ENCODE measurements at regions not wholly inside any gene's neighbourhood (a gene's known extent, or its start where the extent isn't known, plus 50 kb on each side); places are given as distances from the start of the nearest gene placed in this dataset.

DNA sequence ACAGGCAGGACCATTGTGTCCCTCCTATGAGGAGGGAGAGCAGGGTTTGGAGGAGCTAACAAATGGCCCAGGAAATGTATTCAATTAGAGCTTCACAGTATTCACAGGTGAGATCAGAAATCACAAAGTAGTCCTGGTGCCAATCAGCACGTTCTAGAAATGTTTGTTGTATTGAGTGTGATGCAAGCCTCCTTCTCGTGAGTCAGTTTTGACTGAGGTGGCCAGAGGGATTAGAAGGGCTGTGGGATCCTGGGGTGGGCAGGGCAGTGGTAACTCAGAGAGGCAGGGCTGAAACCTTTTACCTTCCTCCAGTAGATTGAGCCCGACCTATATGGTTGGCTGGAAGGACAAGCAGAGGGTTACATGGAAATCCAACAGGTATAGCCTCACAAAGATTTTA lies 95.0 kb downstream of the BOD1L2 start:
- TF ChIP-seq EP300 (IDR thresholded peaks at IDR 0.05) (no peak), POLR2AphosphoS5 (IDR thresholded peaks at IDR 0.05) (no peak), POLR2A (IDR thresholded peaks at IDR 0.05) (no peak)
- TF ChIP-seq, protein P1, sequence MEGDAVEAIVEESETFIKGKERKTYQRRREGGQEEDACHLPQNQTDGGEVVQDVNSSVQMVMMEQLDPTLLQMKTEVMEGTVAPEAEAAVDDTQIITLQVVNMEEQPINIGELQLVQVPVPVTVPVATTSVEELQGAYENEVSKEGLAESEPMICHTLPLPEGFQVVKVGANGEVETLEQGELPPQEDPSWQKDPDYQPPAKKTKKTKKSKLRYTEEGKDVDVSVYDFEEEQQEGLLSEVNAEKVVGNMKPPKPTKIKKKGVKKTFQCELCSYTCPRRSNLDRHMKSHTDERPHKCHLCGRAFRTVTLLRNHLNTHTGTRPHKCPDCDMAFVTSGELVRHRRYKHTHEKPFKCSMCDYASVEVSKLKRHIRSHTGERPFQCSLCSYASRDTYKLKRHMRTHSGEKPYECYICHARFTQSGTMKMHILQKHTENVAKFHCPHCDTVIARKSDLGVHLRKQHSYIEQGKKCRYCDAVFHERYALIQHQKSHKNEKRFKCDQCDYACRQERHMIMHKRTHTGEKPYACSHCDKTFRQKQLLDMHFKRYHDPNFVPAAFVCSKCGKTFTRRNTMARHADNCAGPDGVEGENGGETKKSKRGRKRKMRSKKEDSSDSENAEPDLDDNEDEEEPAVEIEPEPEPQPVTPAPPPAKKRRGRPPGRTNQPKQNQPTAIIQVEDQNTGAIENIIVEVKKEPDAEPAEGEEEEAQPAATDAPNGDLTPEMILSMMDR (IDR thresholded peaks at IDR 0.05), result no peak
- Histone ChIP-seq H3K27ac (no peak overlapping the region), H3K36me3 (no peaks in the 10 kb centered on the region), H3K9me3 (no peaks in the 10 kb centered on the region), H3K4me1 (no peaks in the 10 kb centered on the region), H3K4me3 (no peak overlapping the region), H3K27me3 (no peaks in the 10 kb centered on the region)
- WGBS, 2 donors, result 72 to 75% methylated on average over 2 to 3 of the region's 3 CpGs
- ATAC-seq (ENCODE audit: low FRiP score in 2 of 2), result no peak
- no peak for DNase-seq

GRCh38 chr18:57242285-57242684 lies 95.4 kb downstream of the BOD1L2 start:
- ATAC-seq (ENCODE audit: low FRiP score in 2 of 2) (no peak), DNase-seq (no peak)
- no peaks in the 10 kb centered on the region for H3K4me1 ChIP-seq
- no peak overlapping the region for H3K4me3 ChIP-seq
- no peaks in the 10 kb centered on the region for H3K36me3 ChIP-seq
- H3K27ac ChIP-seq, result no peak overlapping the region
- 79 to 84% methylated on average over 2 of the region's 2 CpGs for WGBS, 2 donors
- TF ChIP-seq POLR2AphosphoS5 (IDR thresholded peaks at IDR 0.05) (no peak), EP300 (IDR thresholded peaks at IDR 0.05) (no peak), POLR2A (IDR thresholded peaks at IDR 0.05) (no peak)
- TF ChIP-seq, protein P1 (IDR thresholded peaks at IDR 0.05), result no peak
- H3K9me3 ChIP-seq, result no peaks in the 10 kb centered on the region
- H3K27me3 ChIP-seq, result no peaks in the 10 kb centered on the region

GRCh38 chr18:57243624-57244179 lies 96.8 kb downstream of the BOD1L2 start:
- no peak overlapping the region for H3K4me3 ChIP-seq
- DNase-seq (no peak), ATAC-seq (ENCODE audit: low FRiP score in 2 of 2) (no peak)
- TF ChIP-seq EP300 (IDR thresholded peaks at IDR 0.05), result no peak
- no peak for TF ChIP-seq POLR2AphosphoS5 (IDR thresholded peaks at IDR 0.05)
- TF ChIP-seq, protein P1 (IDR thresholded peaks at IDR 0.05), result no peak
- TF ChIP-seq POLR2A (IDR thresholded peaks at IDR 0.05), result no peak
- H3K27ac ChIP-seq, result no peak overlapping the region
- no peaks in the 10 kb centered on the region for H3K4me1 ChIP-seq
- H3K9me3 ChIP-seq, result no peaks in the 10 kb centered on the region
- no peaks in the 10 kb centered on the region for H3K27me3 ChIP-seq
- 54 to 64% methylated on average over 8 of the region's 8 CpGs for WGBS, 2 donors
- no peaks in the 10 kb centered on the region for H3K36me3 ChIP-seq

DNA sequence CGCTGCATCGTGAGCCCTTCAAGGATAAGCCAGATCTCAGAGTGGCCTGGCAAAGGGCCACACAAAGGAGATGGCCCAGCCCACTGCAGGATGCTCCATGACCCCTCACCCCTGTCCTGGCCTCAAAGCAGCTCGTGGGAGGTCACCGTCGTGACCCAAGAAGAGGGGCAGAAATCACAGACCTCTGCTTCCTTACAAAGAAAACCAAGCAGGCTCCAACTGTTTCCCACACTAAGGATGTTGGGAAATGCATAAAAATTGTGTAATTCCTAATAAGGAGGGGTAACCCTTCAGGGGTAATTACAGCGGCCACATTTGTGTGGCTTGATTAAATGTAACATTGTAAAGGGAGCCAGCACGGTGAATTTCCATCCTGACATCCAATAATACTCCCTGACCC lies 102.3 kb downstream of the BOD1L2 start:
- 49 to 56% methylated on average over 7 of the region's 7 CpGs for WGBS, 2 donors

More for the DNA sequence above, 102.3 kb downstream of the BOD1L2 start:
- Histone ChIP-seq H3K27ac (no peak overlapping the region), H3K4me1 (no peaks in the 10 kb centered on the region), H3K9me3 (no peaks in the 10 kb centered on the region), H3K36me3 (no peaks in the 10 kb centered on the region), H3K27me3 (no peaks in the 10 kb centered on the region), H3K4me3 (no peak overlapping the region)
- TF ChIP-seq POLR2A (IDR thresholded peaks at IDR 0.05), result no peak
- TF ChIP-seq, protein P1 (IDR thresholded peaks at IDR 0.05), result no peak
- TF ChIP-seq EP300 (IDR thresholded peaks at IDR 0.05), result no peak
- TF ChIP-seq POLR2AphosphoS5 (IDR thresholded peaks at IDR 0.05), result no peak
- DNase-seq (no peak), ATAC-seq (ENCODE audit: low FRiP score in 2 of 2) (no peak)

Data from upper lobe of left lung (tissue), 6 donors.